HG03571 (cell line): ENCODE measurements at regions not wholly inside any gene's neighbourhood (a gene's known extent, or its start where the extent isn't known, plus 50 kb on each side); places are given as distances from the start of the nearest gene placed in this dataset.

ENCODE experiments used
- ATAC-seq: cut with Tn5 transposase; IDR thresholded peaks from one replicate; pipeline ENCODE4 v1.9.1; 2021; ENCODE audit not compliant: unreplicated experiment

- ATAC-seq, result no peak
Observed at GRCh38 chr15:96887730-96888129, 557.2 kb downstream of the NR2F2 start.

- no peak for ATAC-seq
Observed at GRCh38 chr15:96888764-96889163, 558.3 kb downstream of the NR2F2 start.

GRCh38 chr15:96889734-96890480 lies 559.4 kb downstream of the NR2F2 start:
- no peak for ATAC-seq

- no peak for ATAC-seq
Observed at GRCh38 chr15:96891046-96891445, 560.5 kb downstream of the NR2F2 start.

DNA sequence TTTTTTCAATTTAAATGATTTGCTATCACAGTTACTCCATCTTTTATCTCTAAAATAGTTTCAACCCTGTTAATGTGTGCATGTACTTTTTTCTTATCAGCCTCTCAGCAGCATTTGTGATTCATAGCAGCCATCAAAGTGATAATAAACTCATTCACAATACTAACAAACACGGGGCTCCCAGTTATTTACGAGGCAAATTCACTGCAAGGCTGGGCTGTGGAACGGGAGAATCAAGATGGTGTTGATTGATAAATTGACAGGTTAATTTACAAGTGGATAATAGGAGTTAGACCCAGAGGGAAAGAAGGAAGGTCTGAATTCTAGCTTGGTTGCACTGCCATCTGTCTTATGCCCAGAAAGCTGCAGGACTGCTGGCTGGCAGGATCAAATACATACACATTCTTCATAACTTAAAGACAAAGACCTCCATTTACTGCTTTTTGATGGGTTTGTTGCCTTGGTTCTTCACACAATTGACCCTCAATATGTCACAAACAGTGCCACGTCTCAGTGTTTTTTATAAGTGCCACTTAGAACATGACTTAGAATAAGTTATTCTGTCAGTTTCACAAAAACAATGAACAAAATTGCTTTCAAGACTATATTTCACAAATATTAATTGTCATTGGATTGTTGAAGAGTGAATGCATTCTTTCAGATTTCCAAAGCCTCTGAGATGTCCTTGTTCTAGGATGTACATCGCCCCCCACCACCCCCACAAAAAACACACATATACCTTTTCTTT lies 562.8 kb downstream of the NR2F2 start:
- ATAC-seq, result no peak

DNA sequence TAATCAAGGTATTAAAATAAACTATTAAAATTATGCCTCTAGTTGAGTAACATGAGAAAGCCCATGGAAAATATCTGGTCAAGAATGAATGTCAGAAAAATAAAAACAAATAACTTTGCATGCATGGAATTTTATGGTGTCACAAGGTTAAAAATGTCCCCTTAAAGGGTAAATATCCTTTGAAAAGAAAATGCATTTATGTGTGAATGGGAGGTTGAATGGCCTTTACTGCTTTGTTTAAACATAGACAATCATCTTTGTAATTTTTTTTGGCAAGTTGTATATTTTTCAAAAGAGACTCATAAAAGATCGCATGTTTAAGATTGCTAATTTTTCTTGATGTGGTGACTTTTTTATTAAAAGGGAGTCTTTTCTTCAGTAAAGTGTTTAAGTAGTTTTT lies 564.2 kb downstream of the NR2F2 start:
- no peak for ATAC-seq

GRCh38 chr15:96896766-96897165 lies 566.3 kb downstream of the NR2F2 start:
- ATAC-seq, result no peak

DNA sequence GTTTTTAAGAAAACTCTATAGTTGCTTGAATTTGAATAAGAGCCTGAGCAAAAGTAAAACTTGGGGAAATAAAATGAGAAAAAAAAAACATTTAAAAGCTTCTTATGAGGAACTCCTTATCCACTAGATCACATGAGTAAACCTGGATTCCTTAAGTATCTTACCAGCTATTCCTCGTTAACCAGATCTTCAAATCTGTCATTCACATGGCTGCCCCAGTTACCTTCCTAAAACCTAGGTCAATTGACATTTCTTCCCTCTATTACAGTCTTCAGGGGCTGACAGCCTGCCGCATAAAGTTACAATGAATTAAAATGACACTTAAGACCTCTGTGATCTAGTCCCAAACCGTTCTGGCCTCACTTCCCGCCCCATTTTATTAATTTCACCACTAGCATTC lies 583.6 kb downstream of the NR2F2 start:
- no peak for ATAC-seq

DNA sequence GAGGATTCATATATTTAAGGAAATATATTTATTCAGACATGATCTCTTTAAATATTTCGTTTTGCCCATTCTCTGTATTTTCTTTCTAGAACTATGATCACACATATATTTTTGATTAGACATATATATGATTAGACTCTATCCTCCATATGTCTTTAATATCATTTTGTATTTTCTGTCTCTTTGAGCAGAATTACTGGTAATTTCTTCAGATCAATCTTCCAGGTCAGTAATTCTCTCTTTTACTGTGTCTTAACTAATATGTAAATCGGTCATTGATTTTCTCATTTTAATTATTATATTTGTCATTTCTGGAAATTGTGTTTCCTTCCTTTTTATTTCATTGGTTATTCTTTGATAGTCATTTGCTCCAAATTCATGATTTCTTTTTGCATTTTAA lies 586.2 kb downstream of the NR2F2 start:
- ATAC-seq, result no peak

DNA sequence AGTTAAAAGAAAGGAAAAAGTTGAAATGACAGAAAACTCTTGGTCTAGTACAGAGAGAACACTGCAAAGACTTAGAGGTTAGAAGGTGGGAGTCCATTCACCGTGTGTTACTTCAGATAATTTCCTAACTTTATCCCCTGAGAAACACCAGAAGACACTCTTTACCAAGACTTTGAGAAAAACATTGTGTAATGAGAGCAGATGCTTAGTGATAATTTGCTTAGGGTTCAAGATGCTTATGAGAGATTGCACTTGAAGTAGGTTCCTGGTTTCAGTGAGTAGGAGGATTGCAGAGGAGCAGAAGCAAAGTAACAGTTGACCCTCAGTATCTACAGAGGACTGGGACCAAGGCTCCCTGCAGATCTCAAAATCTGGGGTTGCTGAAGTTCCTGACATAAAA lies 594.1 kb downstream of the NR2F2 start:
- no peak for ATAC-seq

GRCh38 chr15:96947296-96948229 lies 617.1 kb downstream of the NR2F2 start:
- ATAC-seq, result no peak

- no peak for ATAC-seq
Observed at GRCh38 chr15:96948981-96949380, 618.5 kb downstream of the NR2F2 start.

GRCh38 chr15:96958721-96959120 lies 628.2 kb downstream of the NR2F2 start:
- no peak for ATAC-seq

DNA sequence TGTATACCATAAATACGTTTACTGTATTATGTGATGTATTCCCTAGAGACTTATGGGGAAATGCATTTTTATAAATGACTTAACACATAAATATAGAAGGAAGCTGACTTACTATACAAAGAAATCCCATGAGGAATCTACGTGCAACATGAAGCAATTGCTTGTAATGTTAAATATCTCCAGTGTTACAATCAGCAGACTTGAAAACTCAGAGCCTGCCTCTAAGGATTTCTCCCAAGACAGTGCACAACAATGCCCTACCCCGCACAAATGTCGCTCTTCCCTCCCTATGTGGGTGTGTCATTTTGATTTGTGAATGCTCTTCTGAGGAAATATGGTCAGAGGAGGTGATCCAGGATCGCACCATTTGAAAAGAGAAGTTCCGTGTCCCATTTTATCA lies 629.0 kb downstream of the NR2F2 start:
- ATAC-seq, result no peak

DNA sequence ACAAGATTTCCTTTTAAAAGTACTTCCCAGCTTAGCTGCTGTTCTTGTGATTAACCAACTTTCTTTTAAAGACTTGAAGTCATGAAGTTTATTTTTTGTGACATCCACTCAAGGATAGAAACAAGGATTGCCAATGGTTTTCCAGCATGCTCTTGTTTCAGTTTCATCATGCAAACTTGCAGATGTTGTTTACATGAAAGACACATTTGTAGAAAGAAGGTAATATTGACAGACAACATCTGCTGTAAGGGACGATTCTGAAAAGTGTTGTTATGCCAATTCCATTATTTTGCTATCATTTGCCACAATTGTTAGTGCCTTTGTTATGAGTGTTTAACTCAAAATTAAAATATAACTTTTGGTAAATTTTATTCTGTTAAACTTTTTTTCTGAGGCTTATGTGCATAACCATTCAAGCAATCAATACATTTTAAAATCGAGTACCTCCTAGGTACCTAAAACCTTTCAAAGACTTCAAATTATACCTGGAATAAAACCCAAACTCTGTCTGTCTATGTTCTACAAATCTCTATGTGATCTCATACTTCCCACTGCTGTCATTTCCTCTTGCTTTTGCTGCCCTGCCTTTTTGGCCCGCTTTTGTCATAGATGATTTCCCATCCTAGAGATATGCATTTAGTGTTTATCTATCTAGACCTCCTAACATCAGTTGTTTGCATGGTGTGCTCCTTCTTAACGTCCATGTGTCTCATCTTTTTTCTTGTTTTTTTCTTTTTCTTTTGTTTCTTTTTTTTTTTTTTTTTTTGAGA lies 630.4 kb downstream of the NR2F2 start:
- no peak for ATAC-seq

GRCh38 chr15:96966554-96966953 lies 636.1 kb downstream of the NR2F2 start:
- no peak for ATAC-seq

- ATAC-seq, result no peak
Observed at GRCh38 chr15:96969732-96970710, 639.5 kb downstream of the NR2F2 start.

DNA sequence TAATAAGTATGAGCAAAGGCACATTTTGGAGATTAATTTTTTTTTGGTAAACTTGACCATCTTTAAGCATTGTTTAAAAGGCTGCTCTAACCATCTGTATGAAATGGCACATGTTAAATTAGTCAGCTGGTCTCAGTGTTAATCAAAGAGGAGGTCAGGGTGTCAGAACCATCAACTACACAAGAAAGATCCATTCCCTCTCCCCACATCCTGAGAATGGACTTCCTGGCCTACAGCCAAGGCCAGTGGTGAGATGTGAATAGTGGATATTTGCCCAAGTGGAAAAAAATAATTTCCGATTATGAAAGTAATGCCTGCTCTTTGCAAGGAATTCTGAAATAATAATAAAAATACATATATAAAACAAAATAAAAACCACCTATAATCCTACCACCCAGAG lies 641.7 kb downstream of the NR2F2 start:
- ATAC-seq, result no peak

DNA sequence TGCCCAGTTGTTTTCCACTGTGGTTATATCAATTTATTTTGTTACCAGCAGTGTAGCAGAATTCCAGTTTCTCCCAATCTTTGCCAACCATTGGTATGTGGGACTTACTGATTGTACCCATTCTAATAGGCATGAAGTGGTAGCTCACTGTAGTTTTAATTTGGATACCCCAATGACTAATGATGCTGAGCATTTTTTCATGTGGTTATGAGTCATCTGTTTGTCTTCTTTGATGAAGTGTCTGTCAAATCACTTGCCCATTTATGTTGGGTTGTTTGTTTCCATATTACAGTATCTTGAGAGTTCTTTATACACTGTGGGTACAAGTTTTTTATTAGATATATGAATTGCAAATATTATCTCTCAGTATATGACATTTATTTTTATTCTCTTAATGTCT lies 644.3 kb downstream of the NR2F2 start:
- ATAC-seq, result no peak

- no peak for ATAC-seq
Observed at GRCh38 chr15:96977886-96978285, 647.4 kb downstream of the NR2F2 start.
